ENCODE measurements at regions not wholly inside any gene's neighbourhood (a gene's known extent, or its start where the extent isn't known, plus 50 kb on each side); places are given as distances from the start of the nearest gene placed in this dataset.

- no peak for TF ChIP-seq EZH2 (IDR thresholded peaks at IDR 0.05; ENCODE audit: borderline replicate concordance, low read length)
- no peak for TF ChIP-seq CTCF (IDR thresholded peaks at IDR 0.05; ENCODE audit: low read length)
Measured at GRCh38 chr21:43302769-43303168, 124.2 kb downstream of the SIK1 start.
